ENCODE measurements at regions not wholly inside any gene's neighbourhood (a gene's known extent, or its start where the extent isn't known, plus 50 kb on each side); places are given as distances from the start of the nearest gene placed in this dataset.

DNA sequence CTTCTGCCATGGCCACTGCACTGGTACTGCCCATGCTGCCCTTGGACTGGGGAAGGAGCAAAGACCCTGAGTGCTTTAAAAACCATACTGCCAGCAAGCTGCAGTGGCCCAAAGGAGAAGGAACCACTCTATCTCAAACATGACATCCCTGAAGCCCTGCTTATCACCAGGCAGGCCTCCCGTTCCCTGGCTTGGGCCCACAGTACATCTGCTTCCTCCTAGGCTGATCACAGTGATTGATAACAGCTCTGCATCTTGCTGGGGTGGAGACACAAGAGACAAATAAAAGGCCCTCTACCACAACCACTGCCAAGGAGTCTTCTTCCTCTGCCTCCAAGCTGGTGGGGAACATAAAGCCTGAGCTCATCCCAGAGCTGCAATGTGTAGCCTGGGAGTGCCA is 567.5 kb downstream of the TRHDE start:
- TF ChIP-seq, protein P1, sequence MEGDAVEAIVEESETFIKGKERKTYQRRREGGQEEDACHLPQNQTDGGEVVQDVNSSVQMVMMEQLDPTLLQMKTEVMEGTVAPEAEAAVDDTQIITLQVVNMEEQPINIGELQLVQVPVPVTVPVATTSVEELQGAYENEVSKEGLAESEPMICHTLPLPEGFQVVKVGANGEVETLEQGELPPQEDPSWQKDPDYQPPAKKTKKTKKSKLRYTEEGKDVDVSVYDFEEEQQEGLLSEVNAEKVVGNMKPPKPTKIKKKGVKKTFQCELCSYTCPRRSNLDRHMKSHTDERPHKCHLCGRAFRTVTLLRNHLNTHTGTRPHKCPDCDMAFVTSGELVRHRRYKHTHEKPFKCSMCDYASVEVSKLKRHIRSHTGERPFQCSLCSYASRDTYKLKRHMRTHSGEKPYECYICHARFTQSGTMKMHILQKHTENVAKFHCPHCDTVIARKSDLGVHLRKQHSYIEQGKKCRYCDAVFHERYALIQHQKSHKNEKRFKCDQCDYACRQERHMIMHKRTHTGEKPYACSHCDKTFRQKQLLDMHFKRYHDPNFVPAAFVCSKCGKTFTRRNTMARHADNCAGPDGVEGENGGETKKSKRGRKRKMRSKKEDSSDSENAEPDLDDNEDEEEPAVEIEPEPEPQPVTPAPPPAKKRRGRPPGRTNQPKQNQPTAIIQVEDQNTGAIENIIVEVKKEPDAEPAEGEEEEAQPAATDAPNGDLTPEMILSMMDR (IDR thresholded peaks at IDR 0.05; ENCODE audit: low read length), result no peak
- no peak for TF ChIP-seq EZH2 (IDR thresholded peaks at IDR 0.05; ENCODE audit: borderline replicate concordance, low read length)

All from OCI-LY1 (cell line).